ENCODE measurements at regions not wholly inside any gene's neighbourhood (a gene's known extent, or its start where the extent isn't known, plus 50 kb on each side); places are given as distances from the start of the nearest gene placed in this dataset.

GRCh38 chr5:74231697-74232096 lies 408.8 kb downstream of the ENC1 start:
- no peak for DNase-seq (ENCODE audit: low read depth)

GRCh38 chr5:74226716-74227485 lies 413.6 kb downstream of the ENC1 start:
- no peak for DNase-seq (ENCODE audit: low read depth)

- DNase-seq (ENCODE audit: low read depth), result no peak
Observed at GRCh38 chr5:74225587-74225986, 414.9 kb downstream of the ENC1 start.

- DNase-seq (ENCODE audit: low read depth), result no peak
Observed at GRCh38 chr5:74224331-74224730, 416.2 kb downstream of the ENC1 start.

GRCh38 chr5:74222806-74223205 lies 417.7 kb downstream of the ENC1 start:
- DNase-seq (ENCODE audit: low read depth), result no peak

GRCh38 chr5:74221413-74221812 lies 419.1 kb downstream of the ENC1 start:
- no peak for DNase-seq (ENCODE audit: low read depth)

- DNase-seq (ENCODE audit: low read depth), result no peak
Observed at GRCh38 chr5:74216012-74216411, 424.5 kb downstream of the ENC1 start.

GRCh38 chr5:74212336-74212735 lies 428.2 kb downstream of the ENC1 start:
- no peak for DNase-seq (ENCODE audit: low read depth)

- no peak for DNase-seq (ENCODE audit: low read depth)
Observed at GRCh38 chr5:74209571-74209970, 431.0 kb downstream of the ENC1 start.

GRCh38 chr5:74206579-74207550 lies 433.7 kb downstream of the ENC1 start:
- DNase-seq (ENCODE audit: low read depth), result no peak

GRCh38 chr5:74205767-74206578 lies 434.6 kb downstream of the ENC1 start:
- no peak for DNase-seq (ENCODE audit: low read depth)

GRCh38 chr5:74201334-74202081 lies 439.0 kb downstream of the ENC1 start:
- no peak for DNase-seq (ENCODE audit: low read depth)

- no peak for DNase-seq (ENCODE audit: low read depth)
Observed at GRCh38 chr5:74200560-74200959, 440.0 kb downstream of the ENC1 start.

GRCh38 chr5:74199436-74200210 lies 440.9 kb downstream of the ENC1 start:
- no peak for DNase-seq (ENCODE audit: low read depth)

- no peak for DNase-seq (ENCODE audit: low read depth)
Observed at GRCh38 chr5:74199005-74199404, 441.5 kb downstream of the ENC1 start.

- DNase-seq (ENCODE audit: low read depth), result no peak
Observed at GRCh38 chr5:74198156-74198555, 442.4 kb downstream of the ENC1 start.

- DNase-seq (ENCODE audit: low read depth), result no peak
Observed at GRCh38 chr5:74196233-74196632, 444.3 kb downstream of the ENC1 start.

GRCh38 chr5:74194196-74194595 lies 446.3 kb downstream of the ENC1 start:
- DNase-seq (ENCODE audit: low read depth), result no peak

GRCh38 chr5:74192606-74193299 lies 447.8 kb downstream of the ENC1 start:
- DNase-seq (ENCODE audit: low read depth), result no peak

All from stimulated activated CD8-positive, alpha-beta memory T cell treated with anti-CD3 and anti-CD28 coated beads, Interleukin-4, amount 100 ng/mL, for 24 hours (primary cell).